IMR-90 (cell line): ENCODE measurements at regions not wholly inside any gene's neighbourhood (a gene's known extent, or its start where the extent isn't known, plus 50 kb on each side); places are given as distances from the start of the nearest gene placed in this dataset.

Source experiments
- ATAC-seq: fragments of 200-7000 bp; cut with Tn5 transposase; 2 replicates; pipeline ENCODE4 v1.9.1; 2020; ENCODE audit warnings: low read depth, mild to moderate bottlenecking, moderate library complexity
- BruUV-seq: library from RNA; stranded (reverse); fragments of 400-500 nt; replicated peaks from 2 replicates; lab custom pipeline; 2021; lab: Mats Ljungman, UMichigan
- CTCF ChIA-PET: fragments of 300-600 bp; formaldehyde crosslinking; extraction: SDS; loops from one replicate; lab custom pipeline; 2021; ENCODE audit warnings: antibody characterized with exemption; lab: Yijun Ruan, JAX
- POLR2A ChIA-PET: fragments of 300-600 bp; sonication (Branson Sonifier 250); formaldehyde crosslinking; loops from one replicate; lab custom pipeline; 2022; ENCODE audit warnings: antibody characterized with exemption; ENCODE audit not compliant: unreplicated experiment; lab: Charles Lee
- DNase-seq: peaks from one replicate; pipeline ENCODE4 v3.0.0; 2013
- H2AFZ ChIP-seq: replicated peaks from 2 replicates; pipeline ENCODE3; 2013; ENCODE audit warnings: low read length, mild to moderate bottlenecking; ENCODE audit not compliant: poor library complexity
- H2AK5ac ChIP-seq: 2 replicates; pipeline ENCODE4 v1.6.1; 2013; ENCODE audit warnings: low read depth, low read length, inconsistent platforms
- H2AK9ac ChIP-seq: replicated peaks from 2 replicates; pipeline ENCODE3; 2013; ENCODE audit warnings: mild to moderate bottlenecking, low read depth, low read length, moderate library complexity; ENCODE audit not compliant: poor library complexity
- H2BK120ac ChIP-seq: 2 replicates; pipeline ENCODE4 v1.6.1; 2013; ENCODE audit warnings: low read depth, low read length, inconsistent platforms
- H2BK15ac ChIP-seq: 3 replicates; pipeline ENCODE4 v1.6.1; 2013; ENCODE audit warnings: low read depth, low read length, inconsistent platforms
- H2BK20ac ChIP-seq: 2 replicates; pipeline ENCODE4 v1.6.1; 2013; ENCODE audit warnings: low read depth, mild to moderate bottlenecking, inconsistent platforms, low read length, moderate library complexity
- H2BK5ac ChIP-seq: 2 replicates; pipeline ENCODE4 v1.6.1; 2013; ENCODE audit warnings: mild to moderate bottlenecking, low read depth, low read length, inconsistent platforms; ENCODE audit not compliant: poor library complexity, severe bottlenecking
- H3K14ac ChIP-seq: replicated peaks from 2 replicates; pipeline ENCODE4 v1.6.1; 2013; ENCODE audit warnings: low read depth, low read length, inconsistent platforms
- H3K18ac ChIP-seq: 2 replicates; pipeline ENCODE4 v1.6.1; 2013; ENCODE audit warnings: low read depth, low read length, control low read depth
- H3K23ac ChIP-seq: 2 replicates; pipeline ENCODE4 v1.6.1; 2013; ENCODE audit warnings: low read depth, low read length, inconsistent platforms
- H3K27ac ChIP-seq: 2 replicates; pipeline ENCODE4 v1.5.1; 2013; ENCODE audit warnings: mild to moderate bottlenecking, control low read depth, low read length; ENCODE audit not compliant: insufficient read depth
- H3K27me3 ChIP-seq: 2 replicates; pipeline ENCODE4 v1.6.1; 2013; ENCODE audit warnings: low read length; ENCODE audit not compliant: control insufficient read depth, insufficient read depth
- H3K36me3 ChIP-seq: 2 replicates; pipeline ENCODE4 v1.6.1; 2013; ENCODE audit warnings: low read length, mixed read lengths; ENCODE audit not compliant: control insufficient read depth, insufficient read depth
- H3K4ac ChIP-seq: 2 replicates; pipeline ENCODE4 v1.6.1; 2013; ENCODE audit warnings: low read depth, low read length, inconsistent platforms
- H3K4me1 ChIP-seq: 2 replicates; pipeline ENCODE4 v1.6.1; 2013; ENCODE audit warnings: low read length, mixed read lengths; ENCODE audit not compliant: control insufficient read depth, insufficient read depth
- H3K4me2 ChIP-seq: 2 replicates; pipeline ENCODE4 v1.6.1; 2013; ENCODE audit warnings: low read depth, mild to moderate bottlenecking, control low read depth, low read length, moderate library complexity
- H3K4me3 ChIP-seq: 2 replicates; pipeline ENCODE4 v1.5.1; 2013; ENCODE audit warnings: low read depth, mild to moderate bottlenecking, control low read depth, low read length, moderate library complexity; ENCODE audit not compliant: insufficient read depth
- H3K56ac ChIP-seq: 2 replicates; pipeline ENCODE4 v1.6.1; 2013; ENCODE audit warnings: low read length, inconsistent platforms; ENCODE audit not compliant: insufficient read depth; ENCODE audit errors: extremely low read depth
- H3K79me1 ChIP-seq, 2 experiments: 2 replicates each; pipeline ENCODE4 v1.6.1; 2013; ENCODE audit warnings: low read length in 2 of 2, inconsistent platforms in 1 of 2, low read depth in 1 of 2
- H3K9ac ChIP-seq: 2 replicates; pipeline ENCODE4 v1.6.1; 2013; ENCODE audit warnings: low read depth, low read length, control low read depth
- H3K9me1 ChIP-seq: 2 replicates; pipeline ENCODE4 v1.6.1; 2013; ENCODE audit warnings: low read length, inconsistent platforms; ENCODE audit not compliant: insufficient read depth
- H3K9me3 ChIP-seq: 2 replicates; pipeline ENCODE4 v1.6.1; 2013; ENCODE audit warnings: low read length; ENCODE audit not compliant: control insufficient read depth, insufficient read depth
- H4K20me1 ChIP-seq: 2 replicates; pipeline ENCODE4 v1.6.1; 2013; ENCODE audit warnings: low read length, inconsistent platforms; ENCODE audit not compliant: insufficient read depth
- H4K5ac ChIP-seq: 2 replicates; pipeline ENCODE4 v1.6.1; 2013; ENCODE audit warnings: mild to moderate bottlenecking, low read depth, low read length, control low read depth
- H4K8ac ChIP-seq, 2 experiments: 2 replicates each; pipeline ENCODE4 v1.6.1; 2013; ENCODE audit warnings: low read depth in 2 of 2, low read length in 2 of 2, control low read depth in 1 of 2, inconsistent platforms in 1 of 2
- H4K91ac ChIP-seq: 2 replicates; pipeline ENCODE4 v1.6.1; 2013; ENCODE audit warnings: low read depth, low read length, inconsistent platforms; ENCODE audit not compliant: insufficient read depth
- CEBPB ChIP-seq: IDR thresholded peaks from 2 replicates; pipeline ENCODE4 v1.6.1; 2012; ENCODE audit warnings: low read depth, low read length, improper control_type of control experiment
- CHD1 ChIP-seq: IDR thresholded peaks from 2 replicates; pipeline ENCODE4 v1.6.1; 2012; ENCODE audit warnings: low read depth, low read length, improper control_type of control experiment
- FOS ChIP-seq: fragments of 150-350 bp; IDR thresholded peaks from 2 replicates; pipeline ENCODE4 v1.6.1; 2016; ENCODE audit warnings: low read depth, low read length
- MAZ ChIP-seq: IDR thresholded peaks from 2 replicates; pipeline ENCODE4 v1.6.1; 2012; ENCODE audit warnings: low read depth, mild to moderate bottlenecking, low read length, improper control_type of control experiment, moderate library complexity, borderline replicate concordance
- POLR2A ChIP-seq: IDR thresholded peaks from 2 replicates; pipeline ENCODE4 v1.6.1; 2012; ENCODE audit warnings: mild to moderate bottlenecking, low read depth, low read length
- RFX5 ChIP-seq: IDR thresholded peaks from 2 replicates; pipeline ENCODE4 v1.8.0; 2012; ENCODE audit warnings: low read depth, mild to moderate bottlenecking, low read length, moderate library complexity
- WGBS, 2 experiments: methylation state at CpG; one replicate each; pipeline versions ENCODE4 v1.1.5 to v1.1.7; 2013; ENCODE audit warnings: missing lambda C conversion rate in 2 of 2; ENCODE audit not compliant: insufficient read length in 1 of 2; ENCODE audit errors: extremely low coverage in 2 of 2; 5-methylcytosine and 5-hydroxymethylcytosine counted together
- dilution Hi-C: fragments of 300-500 bp; cut with HindIII; formaldehyde crosslinking; loops from one replicate; pipeline ENCODE4 v1.14.3; 2018; ENCODE audit warnings: low sequenced_read_pairs; ENCODE audit not compliant: unreplicated experiment
- in situ Hi-C: fragments of 300-500 bp; cut with MboI; formaldehyde crosslinking; loops from 3 replicates; pipeline ENCODE4 v1.14.3; 2019; ENCODE audit warnings: low sequenced_read_pairs, inconsistent platforms, mixed read lengths
- intact Hi-C: fragments of 100-400 bp; cut with micrococcal nuclease; formaldehyde crosslinking; loops from 2 replicates; pipeline ENCODE4 v1.10.0; 2022
- TF ChIP-seq, protein P1 (sequence below): fragments of 150-350 bp; IDR thresholded peaks from 2 replicates; pipeline ENCODE4 v1.6.1; 2017; ENCODE audit warnings: mild to moderate bottlenecking, antibody characterized with exemption, low read length, low read depth

DNA sequence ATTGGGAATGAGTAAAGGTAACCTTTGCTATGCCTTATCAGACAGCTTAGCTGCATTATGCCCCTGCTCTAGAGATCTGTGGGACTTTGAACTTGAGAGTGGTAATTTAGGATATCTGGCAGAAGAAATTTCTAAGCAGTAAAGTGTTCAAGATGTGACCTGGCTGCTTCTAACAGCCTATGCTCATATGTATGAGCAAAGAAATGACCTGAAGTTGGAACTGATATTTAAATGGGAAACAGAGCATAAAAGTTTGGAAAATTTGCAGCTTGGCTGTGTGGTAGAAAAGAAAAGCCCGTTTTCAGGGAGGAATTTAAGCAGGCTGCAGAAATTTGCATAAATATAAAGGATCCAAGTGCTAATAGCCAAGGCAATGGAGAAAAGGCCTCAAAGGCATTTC, 90.4 kb downstream of the HHIPL2 start:
- Histone ChIP-seq H3K9me1 (peaks cover 8% of the 10 kb centered on the region), H3K4me2 (no peak overlapping the region), H3K27ac (no peak overlapping the region), H3K18ac (no peak overlapping the region), H3K56ac (no peak overlapping the region), H2AK9ac (no peak overlapping the region), H2AFZ (no peak overlapping the region), H3K4me1 (peaks cover 9% of the 10 kb centered on the region), H2BK120ac (no peak overlapping the region), H3K9ac (no peak overlapping the region), H3K14ac (no peak overlapping the region), H4K91ac (no peak overlapping the region), H2BK5ac (no peak overlapping the region), H3K79me1 (0 out of 4 replicates have a peak, but pooled peaks cover 0 to 4% of the 10 kb centered on the region in 2 experiments), H4K8ac (no peak overlapping the region), H4K20me1 (no peaks in the 10 kb centered on the region), H2BK15ac (no peak overlapping the region), H3K23ac (no peak overlapping the region), H3K4me3 (no peak overlapping the region), H4K5ac (no peak overlapping the region), H3K27me3 (no peaks in the 10 kb centered on the region), H3K9me3 (peaks cover 3% of the 10 kb centered on the region; the same call in 1 of the 2 replicates), H3K4ac (no peak overlapping the region), H2AK5ac (no peak overlapping the region), H3K36me3 (no peaks in the 10 kb centered on the region), H2BK20ac (no peak overlapping the region)
- DNase-seq: no peak
- TF ChIP-seq FOS (no peak), CEBPB (no peak), MAZ (no peak), POLR2A (no peak), CHD1 (no peak), RFX5 (no peak)
- TF ChIP-seq, protein P1, sequence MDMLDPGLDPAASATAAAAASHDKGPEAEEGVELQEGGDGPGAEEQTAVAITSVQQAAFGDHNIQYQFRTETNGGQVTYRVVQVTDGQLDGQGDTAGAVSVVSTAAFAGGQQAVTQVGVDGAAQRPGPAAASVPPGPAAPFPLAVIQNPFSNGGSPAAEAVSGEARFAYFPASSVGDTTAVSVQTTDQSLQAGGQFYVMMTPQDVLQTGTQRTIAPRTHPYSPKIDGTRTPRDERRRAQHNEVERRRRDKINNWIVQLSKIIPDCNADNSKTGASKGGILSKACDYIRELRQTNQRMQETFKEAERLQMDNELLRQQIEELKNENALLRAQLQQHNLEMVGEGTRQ: no peak
- no CpG with 5 or more reads among the region's 1 CpG for WGBS, 2 experiments
- intact Hi-C loops (loop anchor here (5.0 to 10.0 kb wide), 6 partner anchors 413 to 1583 kb away; partner anchors contain the start of gene HLX), in situ Hi-C loops (loop anchor here (5.0 to 25.0 kb wide), 7 partner anchors 463 to 1585 kb away; partner anchors contain the start of gene DUSP10), dilution Hi-C loops (no loop called here)
- no TSS peak for BruUV-seq
- ChIA-PET POLR2A (no interaction called here), CTCF (no interaction called here)
- no peak for ATAC-seq
